K562 (cell line): ENCODE measurements at regions not wholly inside any gene's neighbourhood (a gene's known extent, or its start where the extent isn't known, plus 50 kb on each side); places are given as distances from the start of the nearest gene placed in this dataset.

Experiments used
- BCL6 ChIP-seq: fragments of 250-450 bp; sonication (Bioruptor Pico); IDR thresholded peaks from 2 replicates; pipeline ENCODE4 v1.4.0; 2020
- BRF2 ChIP-seq: IDR thresholded peaks from 3 replicates; pipeline ENCODE4 v1.6.1; 2011; ENCODE audit warnings: borderline replicate concordance, mild to moderate bottlenecking; ENCODE audit not compliant: insufficient read length, insufficient read depth
- DMBX1 ChIP-seq: fragments of 250-450 bp; sonication (Bioruptor Pico); IDR thresholded peaks from 2 replicates; pipeline ENCODE4 v1.8.0; 2022; ENCODE audit warnings: inconsistent platforms, mild to moderate bottlenecking, moderate library complexity, borderline replicate concordance
- RAD51 ChIP-seq: fragments of 450-650 bp; IDR thresholded peaks from 2 replicates; pipeline ENCODE4 v1.7.1; 2016; ENCODE audit warnings: low read depth, mild to moderate bottlenecking, borderline replicate concordance
- RBM15 ChIP-seq: fragments of 200-400 bp; formaldehyde crosslinking; IDR thresholded peaks from 2 replicates; pipeline ENCODE4 v1.6.1; 2018; ENCODE audit warnings: mild to moderate bottlenecking, low read length, moderate library complexity; ENCODE audit not compliant: insufficient read depth
- SAFB2 ChIP-seq: fragments of 200-400 bp; formaldehyde crosslinking; IDR thresholded peaks from 2 replicates; pipeline ENCODE4 v1.6.1; 2018; ENCODE audit warnings: borderline replicate concordance, low read length, low read depth, moderate library complexity; ENCODE audit not compliant: severe bottlenecking
- SMAD2 ChIP-seq: fragments of 150-350 bp; IDR thresholded peaks from 2 replicates; pipeline ENCODE4 v1.6.1; 2014; ENCODE audit warnings: low read depth, mild to moderate bottlenecking, low read length
- SP2 ChIP-seq: IDR thresholded peaks from 2 replicates; pipeline ENCODE4 v1.6.1; 2011; ENCODE audit warnings: mild to moderate bottlenecking, low read depth, low read length, moderate library complexity; ENCODE audit not compliant: poor library complexity, severe bottlenecking; ENCODE audit errors: extremely low read depth
- SPI1 ChIP-seq: IDR thresholded peaks from 2 replicates; pipeline ENCODE4 v1.6.1; 2011; ENCODE audit warnings: low read depth, low read length, control low read depth, borderline replicate concordance
- TAF15 ChIP-seq: fragments of 200-400 bp; formaldehyde crosslinking; IDR thresholded peaks from 2 replicates; pipeline ENCODE4 v1.6.1; 2017; ENCODE audit warnings: mild to moderate bottlenecking, low read depth, low read length, moderate library complexity
- TRIM24 ChIP-seq, 2 experiments: fragments of 450-650 bp; IDR thresholded peaks; 2 replicates each; pipeline ENCODE4 v1.6.1; 2016
- XRCC5 ChIP-seq: fragments of 200-400 bp; formaldehyde crosslinking; IDR thresholded peaks from 2 replicates; pipeline ENCODE4 v1.6.1; 2017; ENCODE audit warnings: low read depth, mild to moderate bottlenecking, low read length
- ZNF232 ChIP-seq: sonication (generic); formaldehyde crosslinking; IDR thresholded peaks from 2 replicates; pipeline ENCODE4 v1.8.0; 2022; ENCODE audit warnings: mild to moderate bottlenecking, missing genetic modification reagents
- ZNF280A ChIP-seq: fragments of 450-650 bp; IDR thresholded peaks from 2 replicates; pipeline ENCODE4 v1.6.1; 2018; ENCODE audit warnings: mild to moderate bottlenecking, low read depth; ENCODE audit not compliant: partially characterized antibody
- ZNF75A ChIP-seq: fragments of 450-650 bp; formaldehyde crosslinking; IDR thresholded peaks from 2 replicates; pipeline ENCODE4 v1.4.0; 2020; ENCODE audit warnings: mild to moderate bottlenecking
- ZNF77 ChIP-seq: fragments of 250-450 bp; sonication (Bioruptor Pico); IDR thresholded peaks from 2 replicates; pipeline ENCODE4 v1.5.0; 2020
- TF ChIP-seq, protein P1 (sequence below): fragments of 250-450 bp; sonication (Bioruptor Pico); IDR thresholded peaks from 2 replicates; pipeline ENCODE4 v1.8.0; 2021; ENCODE audit warnings: moderate library complexity, mild to moderate bottlenecking, inconsistent platforms

DNA sequence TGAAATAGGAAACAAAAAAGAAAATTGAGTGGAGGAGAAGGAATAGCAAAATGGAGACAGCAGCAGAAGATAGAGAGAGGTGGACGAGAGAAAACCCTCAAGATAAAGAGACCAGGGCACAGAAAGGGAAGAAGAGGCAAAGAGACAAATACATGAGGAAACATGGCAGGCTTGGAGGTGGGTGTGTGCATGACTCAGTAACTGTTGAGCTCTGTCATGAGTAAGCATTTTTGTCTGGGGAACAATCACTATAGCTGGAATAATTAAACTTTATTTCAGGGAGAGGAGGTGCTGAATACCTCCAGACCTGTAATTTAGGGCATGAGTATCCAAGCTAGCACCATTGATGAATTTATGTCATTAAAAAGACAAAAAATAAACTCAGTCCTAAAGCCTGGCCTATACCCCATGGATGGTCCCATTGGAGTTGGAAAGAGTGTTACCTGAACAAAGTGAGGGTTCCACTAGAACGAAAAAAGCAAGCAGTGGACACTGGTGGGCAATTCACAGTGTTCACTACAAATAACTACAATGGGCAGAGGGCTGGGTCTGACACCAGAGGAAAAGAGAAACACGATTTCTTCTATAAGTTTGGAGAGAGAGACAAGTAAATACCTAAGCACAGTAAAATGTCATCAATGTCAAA, 145.5 kb downstream of the ADCYAP1 start (continued):
- TF ChIP-seq ZNF280A, result no peak
- TF ChIP-seq TRIM24 (IDR thresholded peaks at IDR 0.05), result peak; percentile 66 to 76
- TF ChIP-seq BCL6, result no peak
- TF ChIP-seq, protein P1, sequence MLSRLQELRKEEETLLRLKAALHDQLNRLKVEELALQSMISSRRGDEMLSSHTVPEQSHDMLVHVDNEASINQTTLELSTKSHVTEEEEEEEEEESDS (CRISPR knock-in tag), result no peak
- TF ChIP-seq XRCC5, result no peak
- no peak for TF ChIP-seq SAFB2
- no peak for TF ChIP-seq SMAD2
- no peak for TF ChIP-seq ZNF75A
- no peak for TF ChIP-seq ZNF77 (CRISPR knock-in tag)
- no peak for TF ChIP-seq RBM15
- TF ChIP-seq SPI1, result no peak
- 0 out of 2 replicates have a peak, but pooled peaks have one; percentile 12 for TF ChIP-seq DMBX1 (CRISPR knock-in tag)
- no peak for TF ChIP-seq RAD51
- TF ChIP-seq SP2, result no peak
- no peak for TF ChIP-seq ZNF232 (CRISPR knock-in tag)
- no peak for TF ChIP-seq BRF2
- no peak for TF ChIP-seq TAF15
